ENCODE measurements at regions not wholly inside any gene's neighbourhood (a gene's known extent, or its start where the extent isn't known, plus 50 kb on each side); places are given as distances from the start of the nearest gene placed in this dataset.

DNA sequence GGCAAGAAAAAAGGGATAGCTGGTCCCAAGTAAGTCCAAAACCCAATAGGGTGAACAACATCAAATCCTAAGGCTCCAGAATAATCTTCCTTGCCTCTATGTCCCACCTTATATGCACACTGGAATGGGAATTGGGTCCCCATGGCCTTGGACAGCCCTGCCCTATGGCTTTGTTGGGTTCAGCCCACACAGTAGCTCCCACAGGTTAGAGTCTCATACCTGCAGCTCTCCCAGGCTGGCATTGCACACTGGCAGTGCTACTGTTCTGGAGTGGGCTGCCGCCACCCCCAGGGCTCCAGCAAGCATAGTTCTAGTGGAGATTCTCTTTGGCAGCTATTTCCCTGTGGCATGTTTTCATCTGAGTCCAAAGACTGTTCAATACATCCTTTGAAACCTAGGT lies 352.4 kb upstream of the CLEC14A start:
- TF ChIP-seq GATA2 (CRISPR knock-in tag; IDR thresholded peaks at IDR 0.05) (no peak), ZNF282 (CRISPR knock-in tag; IDR thresholded peaks at IDR 0.05) (no peak), HCFC1 (IDR thresholded peaks at IDR 0.05; ENCODE audit: low read depth, low read length) (no peak), POLR2G (IDR thresholded peaks at IDR 0.05; ENCODE audit: low read depth, low read length) (no peak), SRSF7 (optimal IDR thresholded peaks at IDR 0.05; ENCODE audit: low read depth, low read length) (no peak), POLR2A (conservative IDR thresholded peaks at IDR 0.05) (no peak), ZBTB8A (IDR thresholded peaks at IDR 0.05; ENCODE audit: partially characterized antibody) (no peak), MYBL2 (IDR thresholded peaks at IDR 0.05; ENCODE audit: low read depth) (no peak), MYBL2 (CRISPR knock-in tag; IDR thresholded peaks at IDR 0.05; ENCODE audit: borderline replicate concordance) (no peak), SLC30A9 (CRISPR knock-in tag; IDR thresholded peaks at IDR 0.05) (no peak), DACH1 (IDR thresholded peaks at IDR 0.05; ENCODE audit: partially characterized antibody) (no peak), E2F6 (IDR thresholded peaks at IDR 0.05; ENCODE audit: borderline replicate concordance in 1 of 2, extremely low read depth in 1 of 2, insufficient read depth in 1 of 2, insufficient read length in 1 of 2, low read depth in 1 of 2, low read length in 1 of 2, poor library complexity in 1 of 2, severe bottlenecking in 1 of 2) (no peak), ZNF507 (tag; conservative IDR thresholded peaks at IDR 0.05) (no peak), SMAD2 (IDR thresholded peaks at IDR 0.05; ENCODE audit: low read depth, low read length) (no peak)
- TF ChIP-seq, protein P1, sequence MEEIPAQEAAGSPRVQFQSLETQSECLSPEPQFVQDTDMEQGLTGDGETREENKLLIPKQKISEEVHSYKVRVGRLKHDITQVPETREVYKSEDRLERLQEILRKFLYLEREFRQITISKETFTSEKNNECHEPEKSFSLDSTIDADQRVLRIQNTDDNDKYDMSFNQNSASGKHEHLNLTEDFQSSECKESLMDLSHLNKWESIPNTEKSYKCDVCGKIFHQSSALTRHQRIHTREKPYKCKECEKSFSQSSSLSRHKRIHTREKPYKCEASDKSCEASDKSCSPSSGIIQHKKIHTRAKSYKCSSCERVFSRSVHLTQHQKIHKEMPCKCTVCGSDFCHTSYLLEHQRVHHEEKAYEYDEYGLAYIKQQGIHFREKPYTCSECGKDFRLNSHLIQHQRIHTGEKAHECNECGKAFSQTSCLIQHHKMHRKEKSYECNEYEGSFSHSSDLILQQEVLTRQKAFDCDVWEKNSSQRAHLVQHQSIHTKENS (CRISPR knock-in tag; IDR thresholded peaks at IDR 0.05) = no peak
- TF ChIP-seq, protein P2, sequence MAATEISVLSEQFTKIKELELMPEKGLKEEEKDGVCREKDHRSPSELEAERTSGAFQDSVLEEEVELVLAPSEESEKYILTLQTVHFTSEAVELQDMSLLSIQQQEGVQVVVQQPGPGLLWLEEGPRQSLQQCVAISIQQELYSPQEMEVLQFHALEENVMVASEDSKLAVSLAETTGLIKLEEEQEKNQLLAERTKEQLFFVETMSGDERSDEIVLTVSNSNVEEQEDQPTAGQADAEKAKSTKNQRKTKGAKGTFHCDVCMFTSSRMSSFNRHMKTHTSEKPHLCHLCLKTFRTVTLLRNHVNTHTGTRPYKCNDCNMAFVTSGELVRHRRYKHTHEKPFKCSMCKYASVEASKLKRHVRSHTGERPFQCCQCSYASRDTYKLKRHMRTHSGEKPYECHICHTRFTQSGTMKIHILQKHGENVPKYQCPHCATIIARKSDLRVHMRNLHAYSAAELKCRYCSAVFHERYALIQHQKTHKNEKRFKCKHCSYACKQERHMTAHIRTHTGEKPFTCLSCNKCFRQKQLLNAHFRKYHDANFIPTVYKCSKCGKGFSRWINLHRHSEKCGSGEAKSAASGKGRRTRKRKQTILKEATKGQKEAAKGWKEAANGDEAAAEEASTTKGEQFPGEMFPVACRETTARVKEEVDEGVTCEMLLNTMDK (IDR thresholded peaks at IDR 0.05; ENCODE audit: borderline replicate concordance, insufficient read depth, low read depth, low read length, poor library complexity, severe bottlenecking) = no peak
- TF ChIP-seq, protein P3, sequence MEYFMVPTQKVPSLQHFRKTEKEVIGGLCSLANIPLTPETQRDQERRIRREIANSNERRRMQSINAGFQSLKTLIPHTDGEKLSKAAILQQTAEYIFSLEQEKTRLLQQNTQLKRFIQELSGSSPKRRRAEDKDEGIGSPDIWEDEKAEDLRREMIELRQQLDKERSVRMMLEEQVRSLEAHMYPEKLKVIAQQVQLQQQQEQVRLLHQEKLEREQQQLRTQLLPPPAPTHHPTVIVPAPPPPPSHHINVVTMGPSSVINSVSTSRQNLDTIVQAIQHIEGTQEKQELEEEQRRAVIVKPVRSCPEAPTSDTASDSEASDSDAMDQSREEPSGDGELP (CRISPR knock-in tag; IDR thresholded peaks at IDR 0.05; ENCODE audit: borderline replicate concordance) = no peak
- H2AFZ ChIP-seq (ENCODE audit: low read depth, low read length) = no peak overlapping the region
- ATAC-seq (no peak), DNase-seq (ENCODE audit: extremely low read depth in 1 of 4, low spot score in 3 of 4) (no peak), FAIRE-seq (no peak)
- ChIA-PET POLR2A (no interaction called here), CTCF (ENCODE audit: low intra/inter-chr PET ratio) (no interaction called here)
- no TSS peak for BruUV-seq (replicated peaks)
- H3K27me3 ChIP-seq (ENCODE audit: control insufficient read depth in 2 of 2, insufficient read depth in 2 of 2, low read length in 2 of 2) = no peaks in the 10 kb centered on the region
- no peak overlapping the region for H3K4me2 ChIP-seq (ENCODE audit: insufficient read depth, low read length)
- no peaks in the 10 kb centered on the region for H3K4me1 ChIP-seq (replicated peaks in 1 of 2; ENCODE audit: control insufficient read depth in 2 of 2, insufficient read depth in 2 of 2, low read length in 2 of 2)
- no peaks in the 10 kb centered on the region for H4K20me1 ChIP-seq (replicated peaks; ENCODE audit: control insufficient read depth, insufficient read depth, low read length)
- no peaks in the 10 kb centered on the region for H3K79me2 ChIP-seq (ENCODE audit: control insufficient read depth, insufficient read depth, low read length)
- no peaks in the 10 kb centered on the region for H3K9me1 ChIP-seq (ENCODE audit: control insufficient read depth, insufficient read depth, low read length)
- no peak overlapping the region for H3K27ac ChIP-seq (ENCODE audit: extremely low read depth, low read depth, low read length)
- no peaks in the 10 kb centered on the region for H3K9me3 ChIP-seq (replicated peaks; ENCODE audit: control insufficient read depth, insufficient read depth, low read depth, low read length)
- no peaks in the 10 kb centered on the region for H3K36me3 ChIP-seq (ENCODE audit: control insufficient read depth, insufficient read depth, low read length)
- no peak overlapping the region for H3K9ac ChIP-seq (ENCODE audit: insufficient read depth in 1 of 2, low read depth in 2 of 2, low read length in 2 of 2)
- 14% methylated on average over 1 of the region's 1 CpG for WGBS (ENCODE audit: insufficient coverage, low coverage, missing lambda C conversion rate)
- H3K4me3 ChIP-seq = no peak overlapping the region
- intact Hi-C loops (cut with micrococcal nuclease) = no loop called here
- in situ Hi-C loops (cut with MboI) = no loop called here
